Embryonic facial prominence (tissue), 1 donor: ENCODE measurements at regions not wholly inside any gene's neighbourhood (a gene's known extent, or its start where the extent isn't known, plus 50 kb on each side); places are given as distances from the start of the nearest gene placed in this dataset.

Experiments
- DNase-seq: peaks from one replicate; pipeline ENCODE4 v3.0.0-alpha.2; 2016; ENCODE audit errors: extremely low spot score

DNA sequence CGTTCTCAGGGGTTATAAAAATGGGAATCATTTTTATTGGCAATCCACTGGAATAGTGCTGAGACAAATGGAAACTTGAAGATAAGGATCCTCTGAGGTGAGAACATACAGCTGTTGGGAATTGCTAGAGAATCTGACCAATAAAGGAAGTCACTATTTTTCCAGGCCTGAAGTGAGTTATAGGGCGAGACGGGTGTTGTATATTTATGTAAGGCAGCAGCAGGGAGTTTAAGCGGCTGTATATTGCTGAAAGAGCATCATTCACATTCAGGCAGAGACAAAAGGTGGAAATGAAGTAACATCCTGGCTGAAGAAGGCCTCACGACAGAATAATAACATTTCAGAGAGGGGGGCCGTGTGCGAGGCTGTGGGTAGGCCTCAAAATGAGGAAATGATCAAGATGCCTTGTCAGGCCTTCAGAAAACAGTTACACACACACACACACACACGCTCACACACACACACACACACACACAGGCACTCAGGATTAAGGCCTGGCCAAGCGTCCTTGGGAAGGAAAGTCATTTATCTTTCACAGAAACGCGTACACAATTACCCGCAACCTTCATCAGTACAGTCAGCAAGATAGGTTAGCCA, 964.9 kb upstream of the NR2F2 start:
- DNase-seq = no peak

DNA sequence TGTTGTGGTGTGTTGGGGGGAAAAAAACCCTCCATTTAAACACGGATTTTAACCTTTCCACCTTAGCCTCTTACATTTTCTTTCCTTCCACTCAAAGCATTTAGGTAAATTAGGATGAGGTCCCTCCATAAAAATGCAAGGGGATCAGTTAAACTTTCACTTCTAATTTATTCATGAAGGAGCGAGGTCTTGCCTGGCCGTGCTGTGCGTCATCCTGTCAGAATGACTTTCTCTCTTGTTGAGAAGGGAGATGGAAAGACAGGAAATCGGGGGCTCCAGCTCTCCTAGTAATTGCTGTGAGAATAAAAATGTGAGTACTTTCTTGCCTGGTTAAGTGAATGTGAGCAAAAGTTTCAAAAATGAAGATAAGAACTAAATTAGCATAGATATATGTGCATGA, 962.3 kb upstream of the NR2F2 start:
- DNase-seq = no peak

DNA sequence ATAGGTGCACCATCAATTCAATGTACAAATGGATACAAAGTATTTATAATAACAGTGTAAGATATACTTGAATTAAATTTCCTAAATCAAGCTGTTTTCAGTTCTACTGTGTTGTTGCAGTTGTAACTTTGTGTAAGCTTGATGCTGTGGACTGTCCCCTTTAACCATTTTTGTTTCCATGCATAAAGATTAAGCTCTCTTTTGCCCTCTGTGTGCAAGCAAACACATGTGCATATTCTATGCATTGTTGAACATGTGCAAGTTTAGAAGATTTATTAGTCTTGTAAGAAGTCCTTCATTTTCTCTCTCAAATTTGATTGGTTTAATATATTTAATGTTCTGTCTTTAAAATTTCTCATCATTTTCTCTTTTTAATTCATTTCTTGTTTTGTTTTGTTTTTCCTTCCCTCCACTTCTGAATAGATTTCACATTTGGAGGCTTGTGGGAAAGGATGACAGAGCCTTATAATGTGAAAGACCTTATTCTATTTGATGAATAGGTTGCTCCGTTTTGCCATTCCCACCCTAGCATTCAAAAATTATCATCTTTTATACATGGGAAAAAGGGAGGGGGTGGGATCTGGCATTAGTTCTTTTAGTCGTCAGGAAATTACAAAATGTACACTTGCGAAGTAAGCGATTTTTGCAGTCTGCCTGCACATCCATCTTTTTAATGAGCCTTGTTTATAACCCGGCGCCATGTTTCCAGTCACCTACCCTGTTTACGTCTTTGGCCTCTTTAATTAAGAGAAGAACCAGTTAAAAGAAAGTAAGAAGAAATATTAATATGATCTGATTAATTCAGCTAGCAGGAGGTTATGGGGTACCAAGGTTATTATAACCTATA, 961.5 kb upstream of the NR2F2 start:
- DNase-seq = no peak

DNA sequence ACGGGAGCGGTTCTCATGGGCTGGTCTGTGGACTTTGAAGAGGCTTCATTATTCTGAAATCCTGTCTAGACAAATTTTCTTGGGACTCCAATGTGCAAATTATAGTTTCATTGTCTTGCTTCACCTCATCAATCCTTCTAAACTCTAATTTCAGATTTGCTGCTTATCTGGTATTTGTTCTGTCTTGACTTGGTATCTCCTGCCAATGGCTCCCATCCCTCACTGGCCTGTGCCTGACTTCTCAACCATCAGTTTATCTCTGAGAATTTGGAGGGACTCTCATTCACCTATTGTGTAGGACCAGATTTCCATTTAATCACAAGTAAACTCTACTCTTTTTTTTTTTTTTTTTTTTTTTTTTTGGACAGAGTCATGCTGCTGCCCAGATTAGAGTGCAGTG, 960.2 kb upstream of the NR2F2 start:
- DNase-seq = no peak

DNA sequence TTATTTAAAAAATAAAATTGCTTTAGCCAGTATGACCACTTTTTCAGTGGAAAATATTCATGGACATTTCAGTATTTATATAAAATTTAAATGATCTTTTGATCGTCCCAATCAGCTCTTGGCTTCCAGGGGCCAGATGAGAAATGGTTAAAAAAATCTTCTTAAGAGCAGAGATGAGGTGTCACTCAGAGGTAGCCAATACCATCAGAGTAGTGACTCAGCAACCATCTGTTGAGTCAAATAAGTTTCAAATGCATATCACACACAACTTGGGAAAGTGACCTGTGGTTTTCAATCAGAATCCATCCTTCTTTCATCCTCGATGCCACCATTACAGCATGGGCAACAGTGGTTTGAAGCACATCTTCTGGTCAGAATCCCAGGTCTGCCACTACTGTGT, 958.8 kb upstream of the NR2F2 start:
- no peak for DNase-seq

DNA sequence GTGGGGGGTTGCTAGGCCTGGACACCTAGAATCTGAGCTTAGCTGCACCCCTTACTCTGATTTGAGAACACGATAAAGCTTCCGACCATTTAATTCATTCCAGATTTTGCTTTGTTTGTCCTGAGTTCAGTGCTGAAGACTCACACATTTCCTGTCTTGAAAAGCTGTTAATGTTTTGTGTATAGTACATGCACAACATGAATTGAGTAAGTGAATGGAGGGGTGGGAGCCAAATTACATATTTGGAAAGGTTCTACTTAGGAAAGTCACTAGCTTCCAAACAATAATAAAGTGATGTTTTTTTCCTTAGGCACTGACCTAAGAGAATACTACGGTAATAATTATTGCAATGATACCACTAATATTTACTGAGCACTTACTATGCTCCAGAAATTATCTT, 955.2 kb upstream of the NR2F2 start:
- DNase-seq = no peak

DNA sequence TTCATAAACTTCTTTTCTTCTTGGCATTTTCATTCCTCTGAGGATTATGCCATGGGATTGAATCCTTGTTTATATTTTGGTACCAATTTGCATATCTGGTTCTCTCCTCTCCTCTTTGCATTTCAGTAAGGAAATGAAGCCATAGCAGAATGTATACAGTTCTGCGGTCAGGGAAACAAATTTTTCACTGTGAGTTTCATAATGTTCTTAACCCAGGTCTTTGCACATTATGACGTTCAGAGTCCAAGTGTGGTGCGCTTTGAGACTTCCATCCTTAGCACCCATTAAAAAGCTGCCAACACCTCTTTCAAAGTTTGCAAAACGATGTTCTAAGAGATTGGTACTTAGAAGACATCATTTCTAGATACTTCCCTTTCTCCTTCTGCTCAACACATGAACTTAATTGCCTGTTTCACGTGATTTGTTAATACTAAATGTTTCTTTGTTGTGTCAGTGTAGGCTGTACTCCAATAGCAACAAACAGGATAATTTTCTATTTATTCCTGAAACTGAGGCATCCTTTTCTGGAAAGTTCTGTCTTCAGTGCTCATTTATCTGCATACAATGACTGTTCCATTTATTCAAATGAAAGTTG, 953.1 kb upstream of the NR2F2 start:
- DNase-seq = no peak

DNA sequence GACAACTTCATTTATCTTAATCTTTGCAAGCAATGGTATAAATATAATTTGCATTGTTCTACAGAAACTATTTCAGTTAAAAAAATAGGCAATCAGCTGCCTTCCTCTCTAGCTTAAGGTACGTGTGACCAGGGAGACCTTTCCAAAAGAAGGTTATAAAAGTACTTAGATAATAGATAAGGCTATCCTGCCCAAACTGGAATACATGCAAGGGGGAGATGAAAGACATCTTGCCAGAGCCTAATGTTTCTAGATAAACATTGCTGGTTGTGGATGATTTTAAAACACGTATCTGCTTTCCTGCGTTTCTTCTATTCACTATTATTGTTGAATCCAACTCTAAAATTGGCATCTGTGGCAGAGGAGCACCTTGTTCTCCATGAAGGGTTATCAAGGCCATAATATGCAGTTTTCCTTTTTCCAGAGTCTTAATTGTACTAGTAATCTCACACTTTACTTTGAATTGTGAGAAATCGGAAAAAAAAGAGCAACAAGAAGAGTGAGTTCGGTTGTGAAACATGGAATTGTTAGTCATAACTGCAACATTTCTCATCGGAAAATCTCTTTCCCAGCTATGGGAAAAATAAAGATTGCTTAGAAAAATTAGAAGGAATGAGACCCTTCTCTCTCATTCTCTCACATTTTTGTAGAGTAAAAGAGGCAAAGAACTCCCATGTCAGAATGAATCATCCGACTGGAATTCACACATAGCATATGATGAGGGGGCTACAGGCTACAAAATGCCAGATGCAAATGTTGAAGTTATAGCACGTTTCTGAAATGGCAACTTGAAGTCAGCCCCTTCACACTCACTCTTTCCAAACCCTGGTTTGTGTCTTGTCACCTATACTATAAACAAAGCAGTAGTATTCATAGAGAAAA, 936.1 kb upstream of the NR2F2 start:
- DNase-seq = no peak

DNA sequence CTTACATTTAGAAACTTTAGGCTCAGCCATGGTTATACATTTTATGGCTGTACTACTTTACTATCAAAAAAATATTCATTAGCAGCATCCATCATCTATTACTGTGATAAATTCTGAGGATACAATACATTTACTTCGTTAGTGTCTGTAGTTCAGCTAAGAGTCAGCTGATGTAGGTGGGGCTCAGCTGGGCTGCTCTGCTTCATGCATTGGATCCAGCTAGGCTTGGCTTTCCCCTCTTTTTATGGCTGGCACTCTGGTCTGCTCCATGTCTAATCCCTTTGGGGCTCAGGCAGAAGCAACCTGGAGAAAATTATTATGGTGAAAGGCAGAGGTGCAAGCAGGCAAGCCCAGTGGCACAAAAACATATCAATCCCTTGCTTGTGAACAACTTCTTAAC, 930.1 kb upstream of the NR2F2 start:
- no peak for DNase-seq

DNA sequence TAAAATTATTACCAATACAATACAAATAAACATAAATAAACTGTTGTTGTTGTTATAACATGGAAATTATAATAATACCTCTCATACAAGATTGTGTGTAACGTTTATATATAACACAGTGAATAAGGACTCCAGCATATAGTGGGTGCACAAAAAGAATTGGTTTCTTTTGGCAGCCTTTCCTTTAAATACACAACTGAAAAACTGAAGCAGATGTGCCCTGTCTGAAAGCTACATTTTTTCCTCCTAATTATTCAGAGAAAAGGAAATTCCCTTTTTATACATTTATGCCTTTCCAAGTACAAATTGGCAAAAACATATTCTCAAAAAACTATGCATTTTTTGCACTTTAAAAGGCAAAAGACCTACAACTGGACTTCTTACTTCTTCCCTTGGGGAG, 928.9 kb upstream of the NR2F2 start:
- DNase-seq = peak; percentile 40

DNA sequence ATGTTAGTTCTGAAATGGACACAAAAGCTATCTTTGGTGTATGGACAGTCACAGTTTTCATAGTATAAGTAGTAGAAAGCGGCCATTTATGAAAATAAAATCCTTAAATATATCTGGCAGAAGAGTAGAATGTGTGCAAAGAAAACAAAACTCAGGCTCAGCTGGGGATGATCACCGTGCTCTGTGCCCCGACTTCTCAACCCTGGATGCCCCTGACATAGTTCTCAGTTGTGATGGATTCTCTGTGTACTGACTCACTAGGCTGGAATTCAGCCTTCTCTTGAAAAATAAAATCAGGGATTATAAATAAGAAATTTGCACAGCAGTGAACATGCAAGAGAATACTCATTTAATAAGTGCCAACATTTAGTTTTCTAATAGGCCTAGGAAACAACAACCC, 925.1 kb upstream of the NR2F2 start:
- no peak for DNase-seq

DNA sequence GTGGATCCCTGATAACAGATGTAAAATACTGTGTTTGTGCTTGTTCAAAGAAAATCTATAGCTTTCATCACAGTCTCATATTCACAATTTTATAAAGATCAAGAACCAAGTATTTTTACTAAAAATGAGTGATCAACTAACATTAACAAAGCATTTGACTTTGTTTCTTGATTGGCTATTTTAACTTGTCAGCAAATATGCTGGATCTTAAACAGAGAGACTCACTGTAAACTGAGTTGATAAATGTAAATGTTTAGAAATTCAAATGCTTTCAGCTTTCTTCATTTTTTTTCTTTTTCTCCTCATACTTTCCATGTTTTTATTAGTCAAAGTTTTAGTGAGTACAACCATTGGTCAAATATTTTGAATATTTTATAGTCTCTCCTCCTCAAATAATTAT, 923.0 kb upstream of the NR2F2 start:
- no peak for DNase-seq

DNA sequence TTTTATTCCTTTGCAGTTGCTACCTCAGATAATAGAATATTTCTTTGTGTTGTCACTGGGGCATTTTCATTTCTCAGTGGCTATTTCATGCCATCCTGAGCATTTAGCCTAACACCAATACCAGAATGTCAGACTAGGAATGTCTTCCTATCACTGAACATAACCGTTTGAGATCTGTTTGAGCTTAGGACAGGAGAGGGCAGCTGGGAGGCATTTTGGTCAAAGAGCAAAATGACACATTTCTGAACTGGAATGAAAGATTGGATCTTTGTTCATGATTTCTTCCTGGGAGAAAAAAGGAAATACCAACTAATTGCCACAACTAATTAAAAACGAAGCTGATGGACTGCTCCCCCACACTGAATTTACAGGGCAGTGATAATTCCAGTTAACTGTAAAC, 921.3 kb upstream of the NR2F2 start:
- no peak for DNase-seq

DNA sequence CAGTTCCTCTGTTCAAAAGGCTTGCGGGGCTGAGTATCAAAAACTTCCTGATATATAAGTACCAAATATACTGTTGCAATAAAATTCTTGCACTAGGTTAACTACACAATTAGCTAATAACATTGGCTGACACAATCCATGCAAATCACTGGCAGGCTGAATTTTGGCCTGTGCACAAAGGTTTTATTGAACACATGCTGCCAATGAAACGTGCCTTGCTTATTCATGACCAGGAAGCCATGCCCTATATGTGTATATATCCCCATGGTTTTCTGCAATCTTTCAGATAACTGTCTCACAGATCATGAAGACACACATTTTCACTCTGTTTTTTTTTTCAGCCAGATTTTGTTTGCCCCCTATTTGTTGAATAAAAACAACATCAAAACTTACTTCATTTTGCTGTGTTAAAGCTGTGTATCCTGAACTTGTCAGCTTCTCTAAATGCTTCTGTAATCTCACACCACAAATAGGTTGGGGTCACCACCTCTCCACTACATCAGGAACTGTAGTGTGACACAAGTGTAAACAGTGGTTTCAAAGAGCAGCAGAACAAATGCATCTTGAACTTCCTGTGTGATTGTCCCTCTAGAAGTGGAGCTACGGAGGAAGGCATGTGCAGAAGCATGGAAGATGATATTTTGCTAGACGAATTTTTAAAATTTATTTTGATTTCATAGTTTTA, 920.7 kb upstream of the NR2F2 start:
- no peak for DNase-seq

DNA sequence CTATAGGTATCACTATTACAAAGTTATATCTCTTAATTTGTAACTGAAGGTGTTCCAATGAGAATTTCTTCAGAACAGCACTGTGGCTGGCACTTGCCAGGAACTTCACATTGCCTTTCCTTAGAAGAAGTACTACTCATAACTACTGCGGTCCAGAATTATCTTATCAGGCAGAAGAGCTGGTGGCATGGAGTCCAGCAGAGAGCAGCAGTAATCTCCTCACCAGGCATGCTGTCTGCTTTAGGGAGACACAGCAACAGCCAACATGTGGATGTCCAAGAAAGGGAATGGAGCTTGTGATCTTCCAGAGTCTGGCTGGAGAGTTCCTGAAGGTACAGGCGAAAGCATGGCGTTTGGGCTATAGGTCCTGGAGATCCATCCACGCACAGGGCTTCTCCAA, 919.7 kb upstream of the NR2F2 start:
- no peak for DNase-seq

DNA sequence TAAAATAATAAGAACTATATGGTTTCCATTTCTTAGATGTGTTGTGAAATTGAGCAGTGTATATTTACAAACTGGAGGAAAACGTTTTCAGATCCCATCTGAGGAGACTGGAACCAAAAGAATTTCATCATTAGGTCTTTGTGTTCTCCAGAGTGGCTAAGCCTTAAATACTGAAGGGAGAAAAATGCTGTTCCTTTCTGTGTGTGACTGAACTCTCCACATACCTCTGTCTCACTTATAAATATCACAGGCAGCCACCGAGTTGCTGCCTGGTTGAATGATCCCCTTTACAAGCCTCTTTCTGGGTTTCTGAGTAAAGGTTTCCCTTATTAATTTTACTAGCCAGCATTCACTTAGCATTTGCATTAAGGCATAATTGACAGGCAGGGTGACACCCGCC, 913.9 kb upstream of the NR2F2 start:
- DNase-seq = no peak

DNA sequence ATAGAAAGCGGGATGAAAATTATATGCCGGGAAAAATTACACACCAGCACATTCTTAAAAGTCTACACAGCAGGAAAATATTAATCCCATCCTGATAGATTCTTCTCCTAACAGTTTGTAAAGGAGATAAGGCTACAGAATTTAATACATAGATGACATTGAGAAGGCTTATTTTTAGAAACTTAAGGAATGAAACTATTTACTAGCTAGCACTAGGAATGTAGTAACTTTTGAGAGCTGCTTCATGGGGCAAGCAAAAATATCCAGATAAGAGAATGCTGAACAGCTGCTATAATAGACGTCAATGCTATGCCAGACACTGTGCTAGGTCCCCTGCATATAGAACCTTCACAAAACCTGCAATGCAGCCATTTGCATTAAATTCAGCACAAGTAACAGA, 912.7 kb upstream of the NR2F2 start:
- no peak for DNase-seq

DNA sequence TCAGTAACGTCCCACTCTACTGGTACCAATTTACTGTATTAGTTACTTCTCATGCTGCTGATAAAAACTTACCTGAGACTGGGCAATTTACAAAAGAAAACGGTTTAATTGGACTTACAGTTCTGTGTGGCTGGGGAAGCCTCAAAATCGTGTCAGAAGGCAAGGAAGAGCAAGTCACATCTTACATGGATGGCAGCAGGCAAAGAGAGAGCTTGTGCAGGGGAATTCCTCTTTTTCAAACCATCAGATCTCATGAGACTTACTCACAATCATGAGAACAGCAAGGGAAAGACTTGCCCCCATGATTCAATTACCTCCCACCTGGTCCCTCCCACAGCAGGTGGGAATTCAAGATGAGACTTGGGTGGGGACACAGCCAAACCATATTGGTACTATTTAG, 908.2 kb upstream of the NR2F2 start:
- DNase-seq = no peak

DNA sequence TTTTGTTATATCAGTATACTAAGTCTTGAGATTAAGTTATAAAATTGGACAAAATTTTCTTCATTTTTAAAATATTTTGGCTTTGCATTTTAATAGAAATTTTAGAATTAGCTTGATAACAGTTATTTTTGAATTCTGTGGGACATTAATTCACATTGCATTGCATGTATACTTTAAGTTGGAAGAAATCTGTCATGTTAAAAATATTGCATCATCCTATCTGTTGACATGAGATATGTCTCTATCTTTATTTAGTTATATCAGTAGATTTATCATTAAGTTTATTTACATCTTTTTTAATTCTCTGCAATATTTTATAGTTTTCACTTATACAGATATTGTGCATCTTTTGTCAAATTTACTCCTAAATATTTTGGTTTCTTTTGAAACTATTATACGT, 904.6 kb upstream of the NR2F2 start:
- DNase-seq = no peak

DNA sequence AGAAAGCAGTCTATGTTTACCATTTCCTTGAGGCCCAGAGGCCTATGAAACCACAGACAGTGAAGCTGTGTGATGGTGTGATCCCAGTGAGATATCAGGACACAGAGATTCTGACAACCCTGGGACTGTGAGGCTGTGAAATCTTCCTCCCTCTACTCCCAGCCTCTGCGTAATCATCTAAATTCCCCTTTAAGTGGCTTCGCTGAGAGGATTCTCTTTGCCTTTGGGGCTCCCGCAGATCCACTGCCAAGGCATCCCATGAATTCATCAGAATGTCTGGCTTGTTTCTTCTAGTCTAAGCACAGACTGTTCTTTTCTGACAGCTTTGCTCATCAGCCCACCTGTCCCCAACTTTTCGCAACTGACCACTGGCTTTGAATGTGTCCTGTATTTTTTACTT, 901.2 kb upstream of the NR2F2 start:
- no peak for DNase-seq

DNA sequence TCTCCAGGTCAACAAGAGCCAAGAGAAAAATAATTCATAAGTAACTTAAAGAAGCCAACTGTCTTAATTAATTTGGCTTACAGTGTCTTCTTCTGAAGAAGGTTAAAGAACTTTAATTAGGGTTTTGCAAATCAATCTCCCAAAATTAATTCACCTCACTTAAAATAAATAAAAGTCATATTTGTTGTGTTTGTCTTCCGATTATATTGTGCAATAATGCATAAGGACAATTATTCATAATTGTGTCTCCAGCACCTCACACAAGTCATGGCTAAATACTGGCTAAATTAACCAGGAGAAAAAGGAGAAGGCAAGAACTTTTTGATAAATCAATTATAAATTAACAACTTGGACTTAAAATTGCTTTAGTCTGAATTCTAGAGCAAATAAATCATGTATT, 899.0 kb upstream of the NR2F2 start:
- DNase-seq = no peak

DNA sequence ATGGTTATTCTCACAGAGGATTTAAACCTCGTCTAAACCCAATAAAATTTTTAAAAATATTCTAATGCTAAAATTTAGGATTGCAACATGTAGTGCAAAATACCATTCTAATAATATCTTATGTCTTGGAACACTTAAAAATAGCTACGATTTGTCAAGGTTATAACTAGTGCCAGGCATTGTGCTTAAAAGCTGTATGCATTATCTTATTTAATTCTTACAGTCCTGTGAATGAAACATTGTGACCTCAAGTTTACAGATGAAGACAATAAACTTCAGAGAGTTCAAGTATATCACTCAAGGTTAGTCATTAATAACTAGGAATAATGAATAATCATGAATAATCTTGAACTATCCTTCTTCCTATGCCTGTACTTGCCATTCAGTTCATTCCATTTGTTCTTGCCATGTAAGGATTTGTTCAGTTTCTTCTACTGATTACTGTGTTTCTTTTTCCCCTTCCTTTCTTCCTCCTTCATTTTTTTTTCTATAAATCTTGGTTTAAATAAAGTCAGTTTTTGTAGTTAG, 897.6 kb upstream of the NR2F2 start:
- DNase-seq = no peak
